ENCODE measurements at regions not wholly inside any gene's neighbourhood (a gene's known extent, or its start where the extent isn't known, plus 50 kb on each side); places are given as distances from the start of the nearest gene placed in this dataset.

- TF ChIP-seq CTCF (IDR thresholded peaks at IDR 0.05) (no peak), POLR2A (IDR thresholded peaks at IDR 0.05) (no peak), POLR2AphosphoS5 (IDR thresholded peaks at IDR 0.05) (no peak)
Observed at GRCh38 chr18:41593171-41593675, 361.8 kb upstream of the PIK3C3 start.
